Keratinocyte (primary cell): ENCODE measurements at regions not wholly inside any gene's neighbourhood (a gene's known extent, or its start where the extent isn't known, plus 50 kb on each side); places are given as distances from the start of the nearest gene placed in this dataset.

Source experiments
- DNase-seq: peaks from one replicate; pipeline ENCODE4 v3.0.0-alpha.2; 2011; ENCODE audit warnings: low read depth, missing footprints, low spot score
- FAIRE-seq: peaks from 2 replicates; lab custom pipeline; 2011; peaks lifted over from hg19 to GRCh38; lab: Jason Lieb, UNC
- H2AFZ ChIP-seq: 2 replicates; pipeline ENCODE4 v1.6.0; 2012; ENCODE audit warnings: low read length, control low read depth, inconsistent platforms; ENCODE audit not compliant: control insufficient read depth
- H3K27ac ChIP-seq: 2 replicates; pipeline ENCODE4 v1.5.1; 2011; ENCODE audit warnings: low read length; ENCODE audit not compliant: control insufficient read depth, insufficient read depth
- H3K27me3 ChIP-seq: 3 replicates; pipeline ENCODE4 v1.6.0; 2011; ENCODE audit warnings: low read length; ENCODE audit not compliant: control insufficient read depth, insufficient read depth; ENCODE audit errors: extremely low read depth
- H3K36me3 ChIP-seq, 2 experiments: 2 replicates in 1 of 2; 3 replicates in 1 of 2; pipeline ENCODE4 v1.5.1; 2011; ENCODE audit warnings: low read length in 2 of 2, mild to moderate bottlenecking in 1 of 2; ENCODE audit not compliant: control insufficient read depth in 2 of 2, insufficient read depth in 2 of 2; ENCODE audit errors: extremely low read depth in 1 of 2
- H3K4me1 ChIP-seq: 3 replicates; pipeline ENCODE4 v1.5.1; 2011; ENCODE audit warnings: low read length; ENCODE audit not compliant: control insufficient read depth, insufficient read depth; ENCODE audit errors: extremely low read depth
- H3K4me2 ChIP-seq: 3 replicates; pipeline ENCODE4 v1.6.0; 2011; ENCODE audit warnings: low read depth, low read length; ENCODE audit not compliant: control insufficient read depth, insufficient read depth; ENCODE audit errors: extremely low read depth
- H3K4me3 ChIP-seq, 3 experiments: fragments of 200-600 bp in 1 of 3; sonication (generic) in 1 of 3; 2 replicates in 2 of 3; 3 replicates in 1 of 3; pipeline ENCODE4 v1.5.1; 2011 to 2016; ENCODE audit warnings: low read length in 3 of 3, mild to moderate bottlenecking in 3 of 3, control low read depth in 2 of 3, inconsistent platforms in 1 of 3, low read depth in 1 of 3, mixed read lengths in 1 of 3, mixed run types in 1 of 3, moderate library complexity in 1 of 3; ENCODE audit not compliant: control insufficient read depth in 2 of 3, insufficient read depth in 2 of 3; ENCODE audit errors: extremely low read depth in 1 of 3
- H3K79me2 ChIP-seq: 2 replicates; pipeline ENCODE4 v1.6.0; 2012; ENCODE audit warnings: low read length; ENCODE audit not compliant: control insufficient read depth, insufficient read depth
- H3K9ac ChIP-seq: 3 replicates; pipeline ENCODE4 v1.6.0; 2011; ENCODE audit warnings: low read length; ENCODE audit not compliant: control insufficient read depth, insufficient read depth; ENCODE audit errors: extremely low read depth
- H3K9me1 ChIP-seq: 3 replicates; pipeline ENCODE4 v1.6.0; 2011; ENCODE audit warnings: low read length; ENCODE audit not compliant: control insufficient read depth, insufficient read depth; ENCODE audit errors: extremely low read depth
- H3K9me3 ChIP-seq: 2 replicates; pipeline ENCODE4 v1.5.1; 2012; ENCODE audit warnings: low read depth, low read length; ENCODE audit not compliant: control insufficient read depth
- H4K20me1 ChIP-seq: 3 replicates; pipeline ENCODE4 v1.6.0; 2011; ENCODE audit warnings: low read length; ENCODE audit not compliant: control insufficient read depth, insufficient read depth; ENCODE audit errors: extremely low read depth
- CTCF ChIP-seq, 3 experiments: IDR thresholded peaks in 1 of 3; conservative IDR thresholded peaks in 1 of 3; optimal IDR thresholded peaks in 1 of 3; 2 replicates in 2 of 3; 3 replicates in 1 of 3; pipeline versions ENCODE3 to v1.5.1; 2011; ENCODE audit warnings: low read length in 3 of 3, mild to moderate bottlenecking in 3 of 3, moderate library complexity in 2 of 3, control low read depth in 1 of 3, inconsistent platforms in 1 of 3; ENCODE audit not compliant: insufficient read depth in 2 of 3; ENCODE audit errors: extremely low read depth in 1 of 3
- EZH2 ChIP-seq: IDR thresholded peaks from one replicate; pipeline ENCODE4 v1.6.1; 2012; ENCODE audit warnings: inconsistent platforms, mild to moderate bottlenecking, low read length, moderate library complexity
- dilution Hi-C: fragments of 300-500 bp; cut with MboI; formaldehyde crosslinking; loops from one replicate; pipeline ENCODE4 v1.7.0; 2020; ENCODE audit warnings: low sequenced_read_pairs; ENCODE audit not compliant: extremely low pct_ligation_motif_present

- Histone ChIP-seq H2AFZ (no peak overlapping the region), H3K9me1 (no peaks in the 10 kb centered on the region), H3K4me2 (no peak overlapping the region), H3K4me1 (no peaks in the 10 kb centered on the region), H3K9me3 (peaks cover 20% of the 10 kb centered on the region), H3K4me3 (no peak overlapping the region), H3K79me2 (no peaks in the 10 kb centered on the region), H3K27me3 (no peaks in the 10 kb centered on the region), H3K36me3 (no peaks in the 10 kb centered on the region), H4K20me1 (no peaks in the 10 kb centered on the region), H3K9ac (no peak overlapping the region), H3K27ac (no peak overlapping the region)
- DNase-seq (no peak), FAIRE-seq (no peak)
- no peak for TF ChIP-seq CTCF (optimal IDR thresholded peaks at IDR 0.05 in 1 of 3, IDR thresholded peaks at IDR 0.05 in 1 of 3, conservative IDR thresholded peaks at IDR 0.05 in 1 of 3; ENCODE audit: extremely low read depth in 1 of 3, insufficient read depth in 2 of 3, low read length in 3 of 3)
- dilution Hi-C loops = no loop called here
Observed at GRCh38 chr12:34394211-34395055, 372.1 kb downstream of the ALG10 start.

- Histone ChIP-seq H3K27me3 (no peaks in the 10 kb centered on the region), H3K4me3 (no peak overlapping the region), H4K20me1 (no peaks in the 10 kb centered on the region), H3K9ac (no peak overlapping the region), H3K27ac (no peak overlapping the region), H2AFZ (no peak overlapping the region), H3K36me3 (no peaks in the 10 kb centered on the region), H3K4me2 (no peak overlapping the region), H3K9me3 (peaks cover 20% of the 10 kb centered on the region), H3K9me1 (no peaks in the 10 kb centered on the region), H3K79me2 (no peaks in the 10 kb centered on the region), H3K4me1 (no peaks in the 10 kb centered on the region)
- dilution Hi-C loops = no loop called here
- FAIRE-seq (no peak), DNase-seq (no peak)
- TF ChIP-seq EZH2 (no peak), CTCF (optimal IDR thresholded peaks at IDR 0.05 in 1 of 3, IDR thresholded peaks at IDR 0.05 in 1 of 3, conservative IDR thresholded peaks at IDR 0.05 in 1 of 3; ENCODE audit: extremely low read depth in 1 of 3, insufficient read depth in 2 of 3, low read length in 3 of 3) (no peak)
Observed at GRCh38 chr12:34395056-34396005, 373.0 kb downstream of the ALG10 start.
